Endothelial cell of umbilical vein (primary cell): ENCODE measurements at regions not wholly inside any gene's neighbourhood (a gene's known extent, or its start where the extent isn't known, plus 50 kb on each side); places are given as distances from the start of the nearest gene placed in this dataset.

Source experiments
- EZH2 ChIP-seq: IDR thresholded peaks from 2 replicates; pipeline ENCODE4 v1.6.1; 2012; ENCODE audit warnings: borderline replicate concordance, low read depth, mild to moderate bottlenecking, moderate library complexity, low read length, inconsistent platforms; ENCODE audit not compliant: severe bottlenecking
- POLR2A ChIP-seq: IDR thresholded peaks from 2 replicates; pipeline ENCODE4 v1.6.1; 2012; ENCODE audit warnings: low read depth, mild to moderate bottlenecking, control low read depth, low read length
- TF ChIP-seq, protein P1 (sequence below), 2 donors: IDR thresholded peaks; 1 replicate in 1 of 2; 2 replicates in 1 of 2; pipeline ENCODE4 v1.5.1; 2011; ENCODE audit warnings: low read length in 2 of 2, mild to moderate bottlenecking in 2 of 2, moderate library complexity in 2 of 2, control low read depth in 1 of 2, inconsistent platforms in 1 of 2, low read depth in 1 of 2; ENCODE audit not compliant: insufficient read depth in 1 of 2; ENCODE audit errors: extremely low read depth in 1 of 2
- TF ChIP-seq, protein P2 (sequence below): IDR thresholded peaks from 2 replicates; pipeline ENCODE4 v1.6.1; 2011; ENCODE audit not compliant: insufficient read depth, insufficient read length

DNA sequence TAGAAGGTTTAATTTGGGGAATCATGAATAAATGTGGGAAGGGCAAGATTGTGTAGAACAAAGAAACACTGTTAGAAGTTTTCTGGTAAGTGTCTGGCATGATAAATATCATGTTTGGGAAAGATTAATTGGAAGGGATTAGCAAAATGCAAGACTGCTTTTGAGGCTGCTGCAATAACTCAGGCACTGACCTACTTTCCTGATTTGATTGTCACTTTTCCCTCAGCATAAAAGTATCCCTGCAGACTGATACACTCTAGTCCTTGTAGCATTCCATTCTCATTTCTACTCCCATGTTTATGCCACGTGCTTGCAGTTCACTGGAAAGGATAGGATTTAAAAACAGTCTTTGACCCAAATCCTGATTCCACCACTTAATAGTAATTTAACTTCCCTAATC is 303.3 kb upstream of the SEMA3A start:
- TF ChIP-seq, protein P1, sequence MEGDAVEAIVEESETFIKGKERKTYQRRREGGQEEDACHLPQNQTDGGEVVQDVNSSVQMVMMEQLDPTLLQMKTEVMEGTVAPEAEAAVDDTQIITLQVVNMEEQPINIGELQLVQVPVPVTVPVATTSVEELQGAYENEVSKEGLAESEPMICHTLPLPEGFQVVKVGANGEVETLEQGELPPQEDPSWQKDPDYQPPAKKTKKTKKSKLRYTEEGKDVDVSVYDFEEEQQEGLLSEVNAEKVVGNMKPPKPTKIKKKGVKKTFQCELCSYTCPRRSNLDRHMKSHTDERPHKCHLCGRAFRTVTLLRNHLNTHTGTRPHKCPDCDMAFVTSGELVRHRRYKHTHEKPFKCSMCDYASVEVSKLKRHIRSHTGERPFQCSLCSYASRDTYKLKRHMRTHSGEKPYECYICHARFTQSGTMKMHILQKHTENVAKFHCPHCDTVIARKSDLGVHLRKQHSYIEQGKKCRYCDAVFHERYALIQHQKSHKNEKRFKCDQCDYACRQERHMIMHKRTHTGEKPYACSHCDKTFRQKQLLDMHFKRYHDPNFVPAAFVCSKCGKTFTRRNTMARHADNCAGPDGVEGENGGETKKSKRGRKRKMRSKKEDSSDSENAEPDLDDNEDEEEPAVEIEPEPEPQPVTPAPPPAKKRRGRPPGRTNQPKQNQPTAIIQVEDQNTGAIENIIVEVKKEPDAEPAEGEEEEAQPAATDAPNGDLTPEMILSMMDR (IDR thresholded peaks at IDR 0.05; ENCODE audit: extremely low read depth in 1 of 2, insufficient read depth in 1 of 2, low read depth in 1 of 2, low read length in 2 of 2), result no peak
- TF ChIP-seq EZH2 (no peak), POLR2A (no peak)
- TF ChIP-seq, protein P2, sequence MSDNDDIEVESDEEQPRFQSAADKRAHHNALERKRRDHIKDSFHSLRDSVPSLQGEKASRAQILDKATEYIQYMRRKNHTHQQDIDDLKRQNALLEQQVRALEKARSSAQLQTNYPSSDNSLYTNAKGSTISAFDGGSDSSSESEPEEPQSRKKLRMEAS, result no peak
